ENCODE measurements at regions not wholly inside any gene's neighbourhood (a gene's known extent, or its start where the extent isn't known, plus 50 kb on each side); places are given as distances from the start of the nearest gene placed in this dataset.

DNA sequence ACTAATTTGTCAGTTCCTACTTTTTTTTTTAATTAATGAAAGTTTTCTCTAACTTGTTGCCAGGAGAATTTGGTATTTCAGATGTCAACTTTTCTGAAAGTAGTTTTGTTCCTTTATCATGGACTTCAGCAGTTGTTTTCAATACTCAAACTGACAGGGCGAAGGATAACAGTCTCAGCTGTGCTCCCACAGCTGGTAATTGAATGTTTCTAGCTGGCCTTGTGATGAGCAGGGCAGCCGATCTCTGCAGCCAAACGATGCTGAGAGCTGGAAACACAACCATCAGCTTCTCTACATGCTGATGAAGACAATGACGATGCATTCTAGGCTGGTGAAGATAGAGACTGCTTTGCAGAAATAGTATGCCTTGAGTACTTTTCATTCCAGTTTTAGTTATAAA is 130.0 kb upstream of the MAP9 start:
- TF ChIP-seq, protein P1, sequence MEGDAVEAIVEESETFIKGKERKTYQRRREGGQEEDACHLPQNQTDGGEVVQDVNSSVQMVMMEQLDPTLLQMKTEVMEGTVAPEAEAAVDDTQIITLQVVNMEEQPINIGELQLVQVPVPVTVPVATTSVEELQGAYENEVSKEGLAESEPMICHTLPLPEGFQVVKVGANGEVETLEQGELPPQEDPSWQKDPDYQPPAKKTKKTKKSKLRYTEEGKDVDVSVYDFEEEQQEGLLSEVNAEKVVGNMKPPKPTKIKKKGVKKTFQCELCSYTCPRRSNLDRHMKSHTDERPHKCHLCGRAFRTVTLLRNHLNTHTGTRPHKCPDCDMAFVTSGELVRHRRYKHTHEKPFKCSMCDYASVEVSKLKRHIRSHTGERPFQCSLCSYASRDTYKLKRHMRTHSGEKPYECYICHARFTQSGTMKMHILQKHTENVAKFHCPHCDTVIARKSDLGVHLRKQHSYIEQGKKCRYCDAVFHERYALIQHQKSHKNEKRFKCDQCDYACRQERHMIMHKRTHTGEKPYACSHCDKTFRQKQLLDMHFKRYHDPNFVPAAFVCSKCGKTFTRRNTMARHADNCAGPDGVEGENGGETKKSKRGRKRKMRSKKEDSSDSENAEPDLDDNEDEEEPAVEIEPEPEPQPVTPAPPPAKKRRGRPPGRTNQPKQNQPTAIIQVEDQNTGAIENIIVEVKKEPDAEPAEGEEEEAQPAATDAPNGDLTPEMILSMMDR (conservative IDR thresholded peaks at IDR 0.05; ENCODE audit: low read depth, low read length): no peak
- TF ChIP-seq EZH2 (IDR thresholded peaks at IDR 0.05; ENCODE audit: borderline replicate concordance, low read depth, low read length, poor library complexity, severe bottlenecking): no peak
